GM19328 (cell line): ENCODE measurements at regions not wholly inside any gene's neighbourhood (a gene's known extent, or its start where the extent isn't known, plus 50 kb on each side); places are given as distances from the start of the nearest gene placed in this dataset.
"Not testable (repeated sequence)": the region's sequence is repeated elsewhere in the genome, so short reads cannot be mapped to it uniquely, and the experiment has no call there.

Experiments
- ATAC-seq: cut with Tn5 transposase; IDR thresholded peaks from one replicate; pipeline ENCODE4 v1.9.1; 2021; ENCODE audit warnings: mild to moderate bottlenecking, moderate library complexity; ENCODE audit not compliant: unreplicated experiment

- no peak for ATAC-seq
Measured at GRCh38 chr2:23028106-23028505, 356.9 kb upstream of the KLHL29 start.

GRCh38 chr2:23029111-23029510, 355.9 kb upstream of the KLHL29 start:
- ATAC-seq, result no peak

- ATAC-seq, result no peak
Measured at GRCh38 chr2:23029951-23030350, 355.0 kb upstream of the KLHL29 start.

- ATAC-seq, result no peak
Measured at GRCh38 chr2:23034996-23035395, 350.0 kb upstream of the KLHL29 start.

GRCh38 chr2:23036629-23037028, 348.4 kb upstream of the KLHL29 start:
- ATAC-seq, result no peak

- no peak for ATAC-seq
Measured at GRCh38 chr2:23037596-23037995, 347.4 kb upstream of the KLHL29 start.

- ATAC-seq, result no peak
Measured at GRCh38 chr2:23041443-23041842, 343.5 kb upstream of the KLHL29 start.

- ATAC-seq, result no peak
Measured at GRCh38 chr2:23042216-23042906, 342.6 kb upstream of the KLHL29 start.

- ATAC-seq, result no peak
Measured at GRCh38 chr2:23050388-23050787, 334.6 kb upstream of the KLHL29 start.

- no peak for ATAC-seq
Measured at GRCh38 chr2:23053601-23054000, 331.4 kb upstream of the KLHL29 start.

- no peak for ATAC-seq
Measured at GRCh38 chr2:23055251-23055650, 329.7 kb upstream of the KLHL29 start.

- ATAC-seq, result not testable (repeated sequence)
Measured at GRCh38 chr2:23056846-23057245, 328.1 kb upstream of the KLHL29 start.

- no peak for ATAC-seq
Measured at GRCh38 chr2:23058435-23058834, 326.5 kb upstream of the KLHL29 start.

- no peak for ATAC-seq
Measured at GRCh38 chr2:23065210-23065609, 319.8 kb upstream of the KLHL29 start.

GRCh38 chr2:23065936-23066335, 319.0 kb upstream of the KLHL29 start:
- no peak for ATAC-seq

- no peak for ATAC-seq
Measured at GRCh38 chr2:23066686-23067085, 318.3 kb upstream of the KLHL29 start.

- ATAC-seq, result no peak
Measured at GRCh38 chr2:23069156-23069555, 315.8 kb upstream of the KLHL29 start.

- ATAC-seq, result no peak
Measured at GRCh38 chr2:23069923-23070322, 315.1 kb upstream of the KLHL29 start.

- no peak for ATAC-seq
Measured at GRCh38 chr2:23073056-23073455, 311.9 kb upstream of the KLHL29 start.

GRCh38 chr2:23073671-23074070, 311.3 kb upstream of the KLHL29 start:
- ATAC-seq, result no peak

- no peak for ATAC-seq
Measured at GRCh38 chr2:23077596-23077995, 307.4 kb upstream of the KLHL29 start.

GRCh38 chr2:23078784-23079434, 306.1 kb upstream of the KLHL29 start:
- no peak for ATAC-seq

- no peak for ATAC-seq
Measured at GRCh38 chr2:23083966-23084365, 301.0 kb upstream of the KLHL29 start.
